Right renal pelvis (tissue), 4 donors: ENCODE measurements at regions not wholly inside any gene's neighbourhood (a gene's known extent, or its start where the extent isn't known, plus 50 kb on each side); places are given as distances from the start of the nearest gene placed in this dataset.
"Not testable (repeated sequence)": the region's sequence is repeated elsewhere in the genome, so short reads cannot be mapped to it uniquely, and the experiment has no call there.

Experiments
- DNase-seq, 4 donors: peaks; one replicate each; pipeline ENCODE4 v3.0.0-alpha.2; 2013; ENCODE audit warnings: low read depth in 4 of 4, low spot score in 3 of 4, missing footprints in 1 of 4

- DNase-seq, result no peak
Measured at GRCh38 chr22:46026899-46027210, 49.9 kb upstream of the WNT7B start.

GRCh38 chr22:46027211-46028105 is 50.5 kb upstream of the WNT7B start:
- no peak for DNase-seq

- no peak for DNase-seq
Measured at GRCh38 chr22:46028106-46028991, 51.4 kb upstream of the WNT7B start.

GRCh38 chr22:46029036-46029435 is 52.1 kb upstream of the WNT7B start:
- DNase-seq, result no peak

GRCh38 chr22:46029574-46030200 is 52.7 kb upstream of the WNT7B start:
- DNase-seq, result no peak

GRCh38 chr22:46030231-46030880 is 53.4 kb upstream of the WNT7B start:
- DNase-seq, result no peak

GRCh38 chr22:46031066-46031465 is 54.1 kb upstream of the WNT7B start:
- no peak for DNase-seq

- DNase-seq, result no peak
Measured at GRCh38 chr22:46031557-46031956, 54.6 kb upstream of the WNT7B start.

- no peak for DNase-seq
Measured at GRCh38 chr22:46031965-46032851, 55.2 kb upstream of the WNT7B start.

GRCh38 chr22:46033256-46034200 is 56.6 kb upstream of the WNT7B start:
- no peak for DNase-seq

- DNase-seq, result not testable (repeated sequence)
Measured at GRCh38 chr22:46034480-46034879, 57.5 kb upstream of the WNT7B start.

- DNase-seq, result no peak
Measured at GRCh38 chr22:46035380-46035741, 58.4 kb upstream of the WNT7B start.

- DNase-seq, result peak; percentile 96 to 98 (median 98)
Measured at GRCh38 chr22:46035742-46036557, 59.0 kb upstream of the WNT7B start.

- DNase-seq, result no peak
Measured at GRCh38 chr22:46036558-46037408, 59.8 kb upstream of the WNT7B start.

- no peak for DNase-seq
Measured at GRCh38 chr22:46038174-46038487, 61.2 kb upstream of the WNT7B start.

GRCh38 chr22:46038516-46039430 is 61.8 kb upstream of the WNT7B start:
- DNase-seq, result no peak
